Testis (tissue), 2 donors: ENCODE measurements at regions not wholly inside any gene's neighbourhood (a gene's known extent, or its start where the extent isn't known, plus 50 kb on each side); places are given as distances from the start of the nearest gene placed in this dataset.

Experiments
- CTCF ChIP-seq, 3 experiments: fragments of 450-650 bp in 2 of 3; fragments of 200-600 bp in 1 of 3; sonication (generic) in 1 of 3; IDR thresholded peaks; one replicate each; pipeline ENCODE4 v1.5.1; 2016 to 2019; ENCODE audit warnings: antibody characterized with exemption in 3 of 3, mild to moderate bottlenecking in 2 of 3, moderate library complexity in 1 of 3
- POLR2A ChIP-seq: fragments of 450-650 bp; IDR thresholded peaks from one replicate; pipeline ENCODE4 v1.6.1; 2017; ENCODE audit warnings: antibody characterized with exemption, mild to moderate bottlenecking, moderate library complexity

- TF ChIP-seq POLR2A: no peak
- TF ChIP-seq CTCF (IDR thresholded peaks at IDR 0.05): no peak
These were observed 223.9 kb upstream of the RGPD4 start for GRCh38 chr2:107602801-107603200.
